ENCODE measurements at regions not wholly inside any gene's neighbourhood (a gene's known extent, or its start where the extent isn't known, plus 50 kb on each side); places are given as distances from the start of the nearest gene placed in this dataset.

- H3K27me3 ChIP-seq, result no peaks in the 10 kb centered on the region
- H3K27ac ChIP-seq, result no peak overlapping the region
- H3K36me3 ChIP-seq, result no peaks in the 10 kb centered on the region
- TF ChIP-seq CTCF (IDR thresholded peaks at IDR 0.05) (no peak), EP300 (IDR thresholded peaks at IDR 0.05) (no peak), POLR2A (IDR thresholded peaks at IDR 0.05) (no peak)
- no peaks in the 10 kb centered on the region for H3K9me3 ChIP-seq
- 60 to 69% methylated on average over 4 of the region's 4 CpGs for WGBS, 2 donors
- H3K4me3 ChIP-seq, result no peak overlapping the region
- DNase-seq (ENCODE audit: low spot score in 2 of 2), result no peak
- H3K4me1 ChIP-seq, result no peaks in the 10 kb centered on the region
Measured at GRCh38 chr10:36542493-36542892, 582.9 kb upstream of the ANKRD30A start.

DNA sequence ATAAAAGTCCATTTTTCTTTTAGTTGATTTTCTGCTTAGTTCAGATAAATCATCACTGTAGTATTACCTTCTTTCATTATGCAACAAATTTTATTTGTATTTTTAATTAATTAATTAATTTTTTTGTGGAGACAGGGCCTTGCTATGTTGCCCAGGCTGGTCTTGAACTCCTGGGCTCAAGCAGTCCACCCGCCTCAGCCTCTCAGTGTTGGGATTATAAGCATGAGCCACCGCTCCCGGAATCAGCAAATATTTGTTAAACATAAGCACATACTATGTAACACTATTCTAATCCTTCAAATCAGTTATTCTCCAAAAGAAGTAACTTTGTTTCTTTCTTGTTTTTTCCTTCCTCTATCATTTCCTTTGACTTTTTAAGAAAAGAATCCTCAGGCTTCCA lies 584.8 kb upstream of the ANKRD30A start:
- Histone ChIP-seq H3K27ac (no peak overlapping the region), H3K36me3 (no peaks in the 10 kb centered on the region), H3K4me3 (no peak overlapping the region), H3K27me3 (no peaks in the 10 kb centered on the region), H3K4me1 (no peaks in the 10 kb centered on the region), H3K9me3 (no peaks in the 10 kb centered on the region)
- 93 to 98% methylated on average over 3 of the region's 3 CpGs for WGBS, 2 donors
- TF ChIP-seq EP300 (IDR thresholded peaks at IDR 0.05) (no peak), POLR2A (IDR thresholded peaks at IDR 0.05) (no peak), CTCF (IDR thresholded peaks at IDR 0.05) (no peak)
- DNase-seq (ENCODE audit: low spot score in 2 of 2), result no peak

GRCh38 chr10:36538953-36539586 lies 586.3 kb upstream of the ANKRD30A start:
- no peak for DNase-seq (ENCODE audit: low spot score in 2 of 2)
- Histone ChIP-seq H3K4me3 (no peak overlapping the region), H3K27me3 (no peaks in the 10 kb centered on the region), H3K36me3 (no peaks in the 10 kb centered on the region), H3K9me3 (no peaks in the 10 kb centered on the region), H3K27ac (no peak overlapping the region), H3K4me1 (peaks cover 0 to 5% (median 0%) of the 10 kb centered on the region in 4 donors)
- no peak for TF ChIP-seq POLR2A (IDR thresholded peaks at IDR 0.05)
- TF ChIP-seq EP300 (IDR thresholded peaks at IDR 0.05), result no peak
- no peak for TF ChIP-seq CTCF (IDR thresholded peaks at IDR 0.05)
- 39 to 55% methylated on average over 3 of the region's 3 CpGs for WGBS, 2 donors

- peaks cover 0 to 10% (median 0%) of the 10 kb centered on the region in 4 donors for H3K4me1 ChIP-seq
- no peak overlapping the region for H3K27ac ChIP-seq
Measured at GRCh38 chr10:36534471-36535002, 590.9 kb upstream of the ANKRD30A start.

More at GRCh38 chr10:36534471-36535002, 590.9 kb upstream of the ANKRD30A start:
- no peak for DNase-seq (ENCODE audit: low spot score in 2 of 2)
- Histone ChIP-seq H3K36me3 (no peaks in the 10 kb centered on the region), H3K27me3 (no peaks in the 10 kb centered on the region), H3K9me3 (peaks cover 0 to 7% (median 0%) of the 10 kb centered on the region in 4 donors), H3K4me3 (no peak overlapping the region)
- TF ChIP-seq POLR2A (IDR thresholded peaks at IDR 0.05) (no peak), CTCF (IDR thresholded peaks at IDR 0.05) (no peak), EP300 (IDR thresholded peaks at IDR 0.05) (no peak)
- 68 to 78% methylated on average over 5 of the region's 5 CpGs for WGBS, 2 donors
